Erythroblast (primary cell): ENCODE measurements at regions not wholly inside any gene's neighbourhood (a gene's known extent, or its start where the extent isn't known, plus 50 kb on each side); places are given as distances from the start of the nearest gene placed in this dataset.

Experiments
- GATA1 ChIP-seq: IDR thresholded peaks from 2 replicates; pipeline ENCODE4 v1.6.1; 2011; ENCODE audit warnings: low read depth, mild to moderate bottlenecking, control low read depth, low read length, moderate library complexity
- POLR2A ChIP-seq: IDR thresholded peaks from 2 replicates; pipeline ENCODE4 v1.6.1; 2011; ENCODE audit warnings: mild to moderate bottlenecking, low read length

DNA sequence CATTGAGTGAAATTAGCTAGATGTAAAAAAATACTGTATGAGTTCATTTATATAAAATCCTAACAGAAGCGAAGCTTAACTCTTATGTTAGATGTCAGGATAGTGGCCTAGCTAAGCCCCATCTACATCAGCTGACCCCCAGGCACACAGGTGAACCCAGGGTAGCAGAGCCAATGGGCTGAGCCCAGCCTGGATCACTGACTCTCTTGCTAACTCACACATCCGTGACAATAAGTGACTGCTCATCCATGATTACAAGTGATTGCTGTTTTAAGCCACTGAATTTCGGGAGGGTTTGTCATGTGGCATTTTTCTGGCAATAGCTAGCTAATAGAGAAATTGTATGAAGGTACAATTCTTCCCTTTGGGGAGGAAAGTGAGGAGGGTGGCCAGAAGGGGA is 55.2 kb upstream of the COG2 start:
- TF ChIP-seq POLR2A (no peak), GATA1 (no peak)
